K562 (cell line): ENCODE measurements at regions not wholly inside any gene's neighbourhood (a gene's known extent, or its start where the extent isn't known, plus 50 kb on each side); places are given as distances from the start of the nearest gene placed in this dataset.

Source experiments
- ATAC-seq: fragments of 200-7000 bp; cut with Tn5 transposase; 3 replicates; pipeline ENCODE4 v1.9.1; 2020; ENCODE audit warnings: moderate library complexity
- BruUV-seq: library from RNA; stranded (reverse); fragments of 400-500 nt; replicated peaks from 2 replicates; lab custom pipeline; 2021; lab: Mats Ljungman, UMichigan
- CTCF ChIA-PET: fragments of 300-600 bp; formaldehyde crosslinking; extraction: SDS; loops from one replicate; lab custom pipeline; 2021; ENCODE audit warnings: low intra/inter-chr PET ratio; lab: Yijun Ruan, JAX
- POLR2A ChIA-PET: fragments of 300-600, 350-650 bp; sonication (Branson Sonifier 250); formaldehyde crosslinking; extraction: SDS; loops from one replicate; lab custom pipeline; 2021; ENCODE audit warnings: antibody characterized with exemption, inconsistent platforms; lab: Yijun Ruan, JAX
- DNase-seq, 4 experiments: peaks; one replicate each; pipeline versions ENCODE4 v3.0.0 to v3.0.0-alpha.2; 2011 to 2018; ENCODE audit warnings: low spot score in 3 of 4, mixed read lengths in 3 of 4; ENCODE audit errors: extremely low read depth in 1 of 4
- FAIRE-seq: peaks from 2 replicates; lab custom pipeline; 2011; peaks lifted over from hg19 to GRCh38; lab: Jason Lieb, UNC
- H2AFZ ChIP-seq: 2 replicates; pipeline ENCODE4 v1.6.0; 2011; ENCODE audit warnings: low read depth, low read length, control low read depth, inconsistent platforms
- H3K27ac ChIP-seq: fragments of 200-600 bp; 3 replicates; pipeline ENCODE4 v1.8.0; 2011; ENCODE audit warnings: low read depth, mild to moderate bottlenecking, control low read depth, inconsistent platforms, low read length, moderate library complexity, mixed read lengths; ENCODE audit errors: extremely low read depth
- H3K27me3 ChIP-seq, 2 experiments: fragments of 300-600 bp in 1 of 2; 2 replicates in 1 of 2; 3 replicates in 1 of 2; pipeline versions ENCODE4 v1.6.0 to v1.8.0; 2011; ENCODE audit warnings: inconsistent platforms in 2 of 2, low read length in 2 of 2, mild to moderate bottlenecking in 1 of 2, mixed read lengths in 1 of 2, moderate library complexity in 1 of 2; ENCODE audit not compliant: control insufficient read depth in 2 of 2, insufficient read depth in 2 of 2
- H3K36me3 ChIP-seq: fragments of 300-600 bp; 3 replicates; pipeline ENCODE4 v1.8.0; 2011; ENCODE audit warnings: mild to moderate bottlenecking, low read length, inconsistent platforms; ENCODE audit not compliant: control insufficient read depth, insufficient read depth
- H3K4me1 ChIP-seq, 2 experiments: fragments of 200-600 bp in 1 of 2; replicated peaks in 1 of 2; 2 replicates in 1 of 2; 3 replicates in 1 of 2; pipeline versions ENCODE4 v1.5.1 to v1.8.0; 2011; ENCODE audit warnings: inconsistent platforms in 2 of 2, low read length in 2 of 2, mild to moderate bottlenecking in 1 of 2, mixed read lengths in 1 of 2, moderate library complexity in 1 of 2; ENCODE audit not compliant: control insufficient read depth in 2 of 2, insufficient read depth in 2 of 2
- H3K4me2 ChIP-seq: 2 replicates; pipeline ENCODE4 v1.6.1; 2011; ENCODE audit warnings: low read length, control low read depth, inconsistent platforms, mixed read lengths; ENCODE audit not compliant: insufficient read depth
- H3K4me3 ChIP-seq: fragments of 200-600 bp; sonication (generic), shearing (Covaris generic); 2 replicates; pipeline ENCODE4 v1.5.1; 2016; ENCODE audit warnings: control low read depth, inconsistent platforms
- H3K79me2 ChIP-seq: fragments of 200-600 bp; 3 replicates; pipeline ENCODE4 v1.8.0; 2011; ENCODE audit warnings: low read length, inconsistent platforms; ENCODE audit not compliant: control insufficient read depth, insufficient read depth
- H3K9ac ChIP-seq, 2 experiments: 2 replicates each; pipeline versions ENCODE4 v1.6.0 to v1.6.1; 2011; ENCODE audit warnings: low read depth in 2 of 2, low read length in 2 of 2, control low read depth in 1 of 2, inconsistent platforms in 1 of 2, mild to moderate bottlenecking in 1 of 2, mixed read lengths in 1 of 2; ENCODE audit not compliant: insufficient read depth in 1 of 2
- H3K9me1 ChIP-seq: one replicate; pipeline ENCODE4 v1.6.0; 2011; ENCODE audit warnings: inconsistent platforms, mild to moderate bottlenecking, low read length, moderate library complexity; ENCODE audit not compliant: control insufficient read depth, insufficient read depth
- H3K9me3 ChIP-seq: replicated peaks from 2 replicates; pipeline ENCODE4 v1.5.1; 2011; ENCODE audit warnings: low read depth, low read length, inconsistent platforms; ENCODE audit not compliant: control insufficient read depth, insufficient read depth
- H4K20me1 ChIP-seq: replicated peaks from 2 replicates; pipeline ENCODE4 v1.6.1; 2011; ENCODE audit warnings: low read length, inconsistent platforms, mixed read lengths; ENCODE audit not compliant: control insufficient read depth, insufficient read depth
- ATF7 ChIP-seq: fragments of 450-650 bp; IDR thresholded peaks from 2 replicates; pipeline ENCODE4 v1.7.1; 2014; ENCODE audit warnings: mild to moderate bottlenecking, moderate library complexity
- GTF3C2 ChIP-seq: IDR thresholded peaks from 3 replicates; pipeline ENCODE4 v1.6.1; 2011; ENCODE audit warnings: borderline replicate concordance, mild to moderate bottlenecking, moderate library complexity; ENCODE audit not compliant: insufficient read length; ENCODE audit errors: extremely low read depth
- MTA1 ChIP-seq: fragments of 450-650 bp; IDR thresholded peaks from 2 replicates; pipeline ENCODE4 v1.6.1; 2017; ENCODE audit warnings: borderline replicate concordance
- RB1 ChIP-seq: fragments of 450-650 bp; IDR thresholded peaks from 2 replicates; pipeline ENCODE4 v1.6.1; 2017; ENCODE audit warnings: low read depth, mild to moderate bottlenecking
- SETDB1 ChIP-seq: IDR thresholded peaks from one replicate; pipeline ENCODE4 v1.6.1; 2012; ENCODE audit warnings: low read length, control low read depth, inconsistent platforms
- WGBS: fragments of 100-300 bp; shearing (Covaris generic); methylation state at CpG from one replicate; pipeline ENCODE4 v1.1.6; 2016; ENCODE audit warnings: low coverage, mixed read lengths; ENCODE audit not compliant: insufficient coverage; ENCODE audit errors: missing lambda C conversion rate; 5-methylcytosine and 5-hydroxymethylcytosine counted together
- in situ Hi-C: fragments of 300-500 bp; cut with MboI; formaldehyde crosslinking; loops from 4 replicates; pipeline ENCODE4 v1.15.0; 2018; ENCODE audit warnings: inconsistent platforms, mixed read lengths
- intact Hi-C: fragments of 100-400 bp; cut with micrococcal nuclease; formaldehyde crosslinking; loops from 2 replicates; pipeline ENCODE4 v1.14.2; 2022
- TF ChIP-seq, protein P1 (sequence below): fragments of 250-450 bp; sonication (Bioruptor Pico); IDR thresholded peaks from 2 replicates; pipeline ENCODE4 v1.8.0; 2021; ENCODE audit warnings: borderline replicate concordance, mild to moderate bottlenecking, moderate library complexity; ENCODE audit not compliant: poor library complexity, severe bottlenecking
- TF ChIP-seq, protein P2 (sequence below): sonication (generic); formaldehyde crosslinking; IDR thresholded peaks from 2 replicates; pipeline ENCODE4 v1.8.0; 2023; ENCODE audit warnings: mild to moderate bottlenecking, missing genetic modification reagents
- TF ChIP-seq, protein P3 (sequence below): sonication (generic); formaldehyde crosslinking; IDR thresholded peaks from 2 replicates; pipeline ENCODE4 v1.8.0; 2022; ENCODE audit warnings: mild to moderate bottlenecking, missing genetic modification reagents

- TF ChIP-seq, protein P1, sequence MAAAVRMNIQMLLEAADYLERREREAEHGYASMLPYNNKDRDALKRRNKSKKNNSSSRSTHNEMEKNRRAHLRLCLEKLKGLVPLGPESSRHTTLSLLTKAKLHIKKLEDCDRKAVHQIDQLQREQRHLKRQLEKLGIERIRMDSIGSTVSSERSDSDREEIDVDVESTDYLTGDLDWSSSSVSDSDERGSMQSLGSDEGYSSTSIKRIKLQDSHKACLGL (CRISPR knock-in tag): no peak
These were observed 445.1 kb upstream of the SPRED2 start (continued) for GRCh38 chr2:65877331-65878010.

- no peak for DNase-seq
- in situ Hi-C loops (no loop called here), intact Hi-C loops (no loop called here)
- Histone ChIP-seq H3K4me2 (no peak overlapping the region), H3K9me3 (no peaks in the 10 kb centered on the region), H3K36me3 (no peaks in the 10 kb centered on the region), H3K4me3 (no peak overlapping the region), H3K27ac (no peak overlapping the region), H3K27me3 (no peaks in the 10 kb centered on the region; a peak in 1 of 5 replicates), H3K9me1 (no peaks in the 10 kb centered on the region), H4K20me1 (no peaks in the 10 kb centered on the region), H3K9ac (no peak overlapping the region), H3K4me1 (no peaks in the 10 kb centered on the region), H3K79me2 (no peaks in the 10 kb centered on the region), H2AFZ (no peak overlapping the region)
- ChIA-PET POLR2A (interaction anchor here (1.4 kb wide), 1 partner anchor 14 kb away, joined by 4 read pairs; no protein-coding TSS in a partner anchor), CTCF (no interaction called here)
- no peak for ATAC-seq
- no TSS peak for BruUV-seq
- FAIRE-seq: no peak
- WGBS: 0% methylated on average over 2 of the region's 2 CpGs
- TF ChIP-seq, protein P2, sequence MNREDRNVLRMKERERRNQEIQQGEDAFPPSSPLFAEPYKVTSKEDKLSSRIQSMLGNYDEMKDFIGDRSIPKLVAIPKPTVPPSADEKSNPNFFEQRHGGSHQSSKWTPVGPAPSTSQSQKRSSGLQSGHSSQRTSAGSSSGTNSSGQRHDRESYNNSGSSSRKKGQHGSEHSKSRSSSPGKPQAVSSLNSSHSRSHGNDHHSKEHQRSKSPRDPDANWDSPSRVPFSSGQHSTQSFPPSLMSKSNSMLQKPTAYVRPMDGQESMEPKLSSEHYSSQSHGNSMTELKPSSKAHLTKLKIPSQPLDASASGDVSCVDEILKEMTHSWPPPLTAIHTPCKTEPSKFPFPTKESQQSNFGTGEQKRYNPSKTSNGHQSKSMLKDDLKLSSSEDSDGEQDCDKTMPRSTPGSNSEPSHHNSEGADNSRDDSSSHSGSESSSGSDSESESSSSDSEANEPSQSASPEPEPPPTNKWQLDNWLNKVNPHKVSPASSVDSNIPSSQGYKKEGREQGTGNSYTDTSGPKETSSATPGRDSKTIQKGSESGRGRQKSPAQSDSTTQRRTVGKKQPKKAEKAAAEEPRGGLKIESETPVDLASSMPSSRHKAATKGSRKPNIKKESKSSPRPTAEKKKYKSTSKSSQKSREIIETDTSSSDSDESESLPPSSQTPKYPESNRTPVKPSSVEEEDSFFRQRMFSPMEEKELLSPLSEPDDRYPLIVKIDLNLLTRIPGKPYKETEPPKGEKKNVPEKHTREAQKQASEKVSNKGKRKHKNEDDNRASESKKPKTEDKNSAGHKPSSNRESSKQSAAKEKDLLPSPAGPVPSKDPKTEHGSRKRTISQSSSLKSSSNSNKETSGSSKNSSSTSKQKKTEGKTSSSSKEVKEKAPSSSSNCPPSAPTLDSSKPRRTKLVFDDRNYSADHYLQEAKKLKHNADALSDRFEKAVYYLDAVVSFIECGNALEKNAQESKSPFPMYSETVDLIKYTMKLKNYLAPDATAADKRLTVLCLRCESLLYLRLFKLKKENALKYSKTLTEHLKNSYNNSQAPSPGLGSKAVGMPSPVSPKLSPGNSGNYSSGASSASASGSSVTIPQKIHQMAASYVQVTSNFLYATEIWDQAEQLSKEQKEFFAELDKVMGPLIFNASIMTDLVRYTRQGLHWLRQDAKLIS (CRISPR knock-in tag): no peak
- no peak for TF ChIP-seq GTF3C2
- TF ChIP-seq, protein P3, sequence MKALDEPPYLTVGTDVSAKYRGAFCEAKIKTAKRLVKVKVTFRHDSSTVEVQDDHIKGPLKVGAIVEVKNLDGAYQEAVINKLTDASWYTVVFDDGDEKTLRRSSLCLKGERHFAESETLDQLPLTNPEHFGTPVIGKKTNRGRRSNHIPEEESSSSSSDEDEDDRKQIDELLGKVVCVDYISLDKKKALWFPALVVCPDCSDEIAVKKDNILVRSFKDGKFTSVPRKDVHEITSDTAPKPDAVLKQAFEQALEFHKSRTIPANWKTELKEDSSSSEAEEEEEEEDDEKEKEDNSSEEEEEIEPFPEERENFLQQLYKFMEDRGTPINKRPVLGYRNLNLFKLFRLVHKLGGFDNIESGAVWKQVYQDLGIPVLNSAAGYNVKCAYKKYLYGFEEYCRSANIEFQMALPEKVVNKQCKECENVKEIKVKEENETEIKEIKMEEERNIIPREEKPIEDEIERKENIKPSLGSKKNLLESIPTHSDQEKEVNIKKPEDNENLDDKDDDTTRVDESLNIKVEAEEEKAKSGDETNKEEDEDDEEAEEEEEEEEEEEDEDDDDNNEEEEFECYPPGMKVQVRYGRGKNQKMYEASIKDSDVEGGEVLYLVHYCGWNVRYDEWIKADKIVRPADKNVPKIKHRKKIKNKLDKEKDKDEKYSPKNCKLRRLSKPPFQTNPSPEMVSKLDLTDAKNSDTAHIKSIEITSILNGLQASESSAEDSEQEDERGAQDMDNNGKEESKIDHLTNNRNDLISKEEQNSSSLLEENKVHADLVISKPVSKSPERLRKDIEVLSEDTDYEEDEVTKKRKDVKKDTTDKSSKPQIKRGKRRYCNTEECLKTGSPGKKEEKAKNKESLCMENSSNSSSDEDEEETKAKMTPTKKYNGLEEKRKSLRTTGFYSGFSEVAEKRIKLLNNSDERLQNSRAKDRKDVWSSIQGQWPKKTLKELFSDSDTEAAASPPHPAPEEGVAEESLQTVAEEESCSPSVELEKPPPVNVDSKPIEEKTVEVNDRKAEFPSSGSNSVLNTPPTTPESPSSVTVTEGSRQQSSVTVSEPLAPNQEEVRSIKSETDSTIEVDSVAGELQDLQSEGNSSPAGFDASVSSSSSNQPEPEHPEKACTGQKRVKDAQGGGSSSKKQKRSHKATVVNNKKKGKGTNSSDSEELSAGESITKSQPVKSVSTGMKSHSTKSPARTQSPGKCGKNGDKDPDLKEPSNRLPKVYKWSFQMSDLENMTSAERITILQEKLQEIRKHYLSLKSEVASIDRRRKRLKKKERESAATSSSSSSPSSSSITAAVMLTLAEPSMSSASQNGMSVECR (CRISPR knock-in tag): no peak
- no peak for TF ChIP-seq MTA1
- TF ChIP-seq RB1: no peak
- TF ChIP-seq ATF7: no peak
- no peak for TF ChIP-seq SETDB1
These were observed 443.7 kb upstream of the SPRED2 start for GRCh38 chr2:65876114-65876513.
